ENCODE measurements at regions not wholly inside any gene's neighbourhood (a gene's known extent, or its start where the extent isn't known, plus 50 kb on each side); places are given as distances from the start of the nearest gene placed in this dataset.
"Not testable (repeated sequence)": the region's sequence is repeated elsewhere in the genome, so short reads cannot be mapped to it uniquely, and the experiment has no call there.

- DNase-seq (ENCODE audit: low spot score), result no peak
Observed at GRCh38 chr4:128451270-128451905, 163.8 kb upstream of the PGRMC2 start.

DNA sequence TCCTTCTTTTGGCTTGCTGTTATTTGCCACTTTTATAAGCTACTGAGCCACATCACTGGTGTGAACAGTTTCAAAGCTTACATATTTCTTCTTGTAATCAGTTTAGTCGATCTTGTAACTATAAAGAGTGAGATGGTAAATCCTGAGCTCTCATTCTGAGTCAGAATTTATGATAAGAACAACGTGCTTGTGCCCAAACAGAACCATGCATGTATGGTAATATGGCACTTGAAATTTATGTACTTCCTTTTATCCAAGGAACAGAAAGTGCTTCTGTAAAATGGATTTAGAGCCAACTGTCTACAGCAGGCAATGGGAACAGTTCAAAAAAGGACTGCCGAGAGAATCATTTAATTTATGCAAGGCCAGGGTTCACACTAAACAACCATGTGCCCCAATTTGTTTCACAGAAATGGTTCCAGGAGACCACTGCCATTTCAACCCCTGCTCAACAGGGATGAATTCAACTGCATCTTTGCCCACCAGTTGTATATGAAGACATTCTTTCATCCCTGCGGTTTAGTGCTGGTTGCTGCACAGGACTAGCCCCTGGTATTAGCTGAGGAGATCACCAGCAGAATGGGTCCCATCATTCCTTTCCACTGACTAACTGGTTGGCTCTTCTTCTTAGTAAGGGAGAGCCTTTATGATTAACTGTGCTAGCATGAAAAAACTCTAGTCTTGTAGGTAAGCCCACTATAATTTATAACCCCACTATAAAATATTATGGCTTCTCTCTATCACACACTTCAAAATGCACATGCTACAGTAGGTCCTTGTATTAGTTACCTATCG lies 162.9 kb upstream of the PGRMC2 start:
- DNase-seq (ENCODE audit: low spot score), result no peak

DNA sequence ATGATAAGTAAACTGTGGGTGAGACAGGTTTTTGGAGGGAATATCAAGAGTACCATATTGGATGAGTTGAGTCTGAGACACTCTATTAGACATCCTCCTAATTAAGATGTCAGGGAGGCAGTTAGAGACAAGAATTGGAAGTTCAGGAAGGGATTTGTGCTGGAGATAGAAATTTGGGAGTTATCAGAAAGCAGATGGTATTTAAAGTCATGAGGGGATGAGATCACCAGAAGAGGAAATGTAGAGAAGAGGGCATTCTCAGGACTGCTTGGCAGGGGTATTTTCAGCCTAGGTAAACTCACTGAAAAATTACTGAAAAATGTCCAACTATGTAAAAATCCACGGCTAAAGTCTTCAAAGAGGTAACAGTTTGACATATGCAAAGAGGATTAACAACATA lies 161.6 kb upstream of the PGRMC2 start:
- no peak for DNase-seq (ENCODE audit: low spot score)

DNA sequence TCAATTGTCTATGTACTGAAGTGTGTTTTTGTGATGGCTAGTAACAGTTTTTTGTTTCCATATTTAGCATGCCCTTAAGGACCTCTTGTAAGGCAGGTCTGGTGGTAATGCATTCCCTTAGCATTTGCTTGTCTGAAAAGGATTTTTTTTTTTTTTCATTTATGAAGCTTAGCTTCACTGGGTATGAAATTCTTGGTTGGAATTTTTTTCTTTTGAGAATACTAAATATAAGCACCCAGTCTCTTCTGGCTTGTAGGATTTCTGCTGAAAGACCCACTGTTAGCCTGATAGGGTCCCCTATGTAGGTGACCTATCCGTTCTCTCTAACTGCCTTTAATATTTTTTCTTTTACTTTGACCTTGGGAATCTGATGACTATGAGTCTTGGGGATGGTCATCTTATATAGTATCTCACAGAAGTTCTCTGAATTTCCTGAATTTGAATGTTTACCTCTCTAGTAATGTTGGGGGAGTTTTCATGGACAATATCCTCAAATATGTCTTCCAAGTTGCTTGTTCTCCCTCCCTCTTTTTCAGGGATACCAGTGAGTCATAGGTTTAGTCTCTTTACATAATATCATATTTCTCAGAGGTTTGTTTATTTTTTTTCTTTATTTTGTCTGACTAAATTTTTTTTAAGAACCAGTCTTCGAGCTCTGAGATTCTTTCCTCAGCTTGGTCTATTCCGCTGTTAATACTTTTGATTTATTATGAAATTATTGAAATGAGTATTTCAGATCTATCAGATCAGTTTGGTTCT lies 157.1 kb upstream of the PGRMC2 start:
- no peak for DNase-seq (ENCODE audit: low spot score)

DNA sequence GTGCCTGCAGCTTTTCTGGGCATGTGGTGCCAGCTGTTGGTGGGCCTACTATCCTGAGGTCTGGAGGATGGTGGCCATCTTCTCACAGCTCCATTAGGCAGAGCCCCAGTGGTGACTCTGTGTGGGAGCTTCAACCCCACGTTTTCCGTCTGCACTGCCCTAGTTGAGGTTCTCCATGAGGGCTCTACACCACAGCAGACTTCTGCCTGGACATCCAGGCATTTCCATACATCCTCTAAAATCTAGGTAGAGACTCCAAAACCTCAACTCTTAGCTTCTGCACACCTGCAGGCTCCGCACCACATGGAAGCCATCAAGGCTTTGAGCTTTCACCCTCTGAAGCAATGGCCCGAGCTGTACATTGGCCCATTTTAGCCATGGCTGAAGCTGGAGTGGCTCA lies 153.3 kb upstream of the PGRMC2 start:
- DNase-seq (ENCODE audit: low spot score), result no peak

DNA sequence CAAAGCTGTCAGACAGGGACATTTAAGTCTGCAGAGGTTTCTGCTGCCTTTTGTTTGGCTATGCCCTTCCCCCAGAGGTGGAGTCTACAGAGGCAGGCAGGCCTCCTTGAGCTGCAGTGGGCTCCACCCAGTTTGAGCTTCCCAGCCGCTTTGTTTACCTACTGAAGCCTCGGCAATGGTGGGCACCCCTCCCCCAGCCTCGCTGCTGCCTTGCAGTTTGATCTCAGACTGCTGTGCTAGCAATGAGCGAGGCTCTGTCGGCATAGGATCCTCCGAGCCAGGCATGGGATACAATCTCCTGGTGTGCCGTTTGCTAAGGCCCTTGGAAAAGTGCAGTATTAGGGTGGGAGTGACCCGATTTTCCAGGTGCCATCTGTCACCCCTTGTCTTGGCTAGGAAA lies 149.4 kb upstream of the PGRMC2 start:
- DNase-seq (ENCODE audit: low spot score), result not testable (repeated sequence)

- DNase-seq (ENCODE audit: low spot score), result not testable (repeated sequence)
Observed at GRCh38 chr4:128429023-128429613, 141.5 kb upstream of the PGRMC2 start.

- DNase-seq (ENCODE audit: low spot score), result no peak
Observed at GRCh38 chr4:128428397-128428796, 140.8 kb upstream of the PGRMC2 start.

- peak; percentile 81 for DNase-seq (ENCODE audit: low spot score)
Observed at GRCh38 chr4:128427832-128428366, 140.3 kb upstream of the PGRMC2 start.

DNA sequence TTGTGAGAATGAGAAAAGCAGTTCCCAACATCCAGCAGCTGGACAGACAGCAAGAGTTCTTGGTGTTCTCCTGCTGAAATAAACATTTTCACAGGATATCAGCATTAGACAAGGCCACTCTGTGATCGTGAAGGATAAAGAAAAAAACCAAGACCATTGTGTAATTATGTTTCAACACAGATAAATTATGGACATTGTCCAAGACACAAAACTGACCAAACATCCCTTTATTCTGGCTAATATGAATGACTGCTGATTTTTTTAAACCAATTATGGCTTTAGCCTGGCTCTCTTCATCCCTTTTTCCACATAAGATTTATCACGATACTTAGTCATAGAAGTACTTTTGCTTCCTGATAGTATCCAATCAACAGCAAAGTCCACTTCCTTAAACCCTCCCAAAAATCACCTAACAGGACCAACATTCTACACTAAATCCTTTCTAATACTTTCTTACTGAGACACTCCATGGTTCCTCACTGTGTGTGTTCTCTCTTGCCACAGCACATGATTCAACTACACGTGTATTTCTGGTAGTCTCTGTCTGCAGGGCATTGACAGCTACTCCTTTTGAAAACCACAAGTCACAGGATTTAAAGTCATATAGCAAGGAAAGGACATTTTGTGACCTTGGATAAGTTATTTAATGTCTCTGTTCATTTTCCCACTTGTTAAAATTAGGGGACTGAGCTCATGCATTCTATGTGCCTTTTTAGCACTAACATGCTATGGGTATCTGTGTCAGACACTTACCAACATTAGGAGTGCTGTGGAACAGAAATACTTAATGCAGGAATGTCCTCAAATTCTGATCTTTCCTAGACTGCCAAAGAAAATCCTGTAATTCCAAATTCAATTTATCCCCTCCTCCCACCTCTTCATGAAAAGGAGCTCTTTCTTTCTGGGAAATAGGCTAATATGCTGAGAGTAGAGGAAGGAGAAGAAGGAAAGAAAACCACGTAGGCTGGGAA lies 137.2 kb upstream of the PGRMC2 start:
- no peak for DNase-seq (ENCODE audit: low spot score)

- DNase-seq (ENCODE audit: low spot score), result not testable (repeated sequence)
Observed at GRCh38 chr4:128422296-128422695, 134.7 kb upstream of the PGRMC2 start.

- no peak for DNase-seq (ENCODE audit: low spot score)
Observed at GRCh38 chr4:128416921-128417320, 129.3 kb upstream of the PGRMC2 start.

- no peak for DNase-seq (ENCODE audit: low spot score)
Observed at GRCh38 chr4:128410037-128410436, 122.4 kb upstream of the PGRMC2 start.

DNA sequence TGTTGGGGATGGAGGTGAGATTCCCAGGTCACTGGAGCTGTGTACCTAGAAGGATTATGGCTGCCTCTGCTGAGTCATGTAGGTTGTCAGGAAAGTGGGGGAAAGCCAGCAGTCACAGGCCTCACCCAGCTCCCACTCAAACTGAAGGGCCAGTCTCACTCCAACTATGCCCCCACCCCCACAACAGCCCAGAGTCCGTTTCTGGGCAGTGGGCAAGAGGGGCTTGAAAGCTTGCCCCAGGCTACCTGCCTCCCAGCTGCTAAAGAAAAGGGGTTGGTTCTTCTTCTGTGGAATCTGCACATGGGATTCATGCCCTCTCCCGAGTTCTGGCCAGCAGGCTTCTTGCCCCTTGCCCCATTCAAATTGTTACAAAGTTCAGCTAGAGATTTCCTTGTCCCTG lies 116.0 kb upstream of the PGRMC2 start:
- no peak for DNase-seq (ENCODE audit: low spot score)

GRCh38 chr4:128394778-128395177 lies 107.2 kb upstream of the PGRMC2 start:
- DNase-seq (ENCODE audit: low spot score), result no peak

DNA sequence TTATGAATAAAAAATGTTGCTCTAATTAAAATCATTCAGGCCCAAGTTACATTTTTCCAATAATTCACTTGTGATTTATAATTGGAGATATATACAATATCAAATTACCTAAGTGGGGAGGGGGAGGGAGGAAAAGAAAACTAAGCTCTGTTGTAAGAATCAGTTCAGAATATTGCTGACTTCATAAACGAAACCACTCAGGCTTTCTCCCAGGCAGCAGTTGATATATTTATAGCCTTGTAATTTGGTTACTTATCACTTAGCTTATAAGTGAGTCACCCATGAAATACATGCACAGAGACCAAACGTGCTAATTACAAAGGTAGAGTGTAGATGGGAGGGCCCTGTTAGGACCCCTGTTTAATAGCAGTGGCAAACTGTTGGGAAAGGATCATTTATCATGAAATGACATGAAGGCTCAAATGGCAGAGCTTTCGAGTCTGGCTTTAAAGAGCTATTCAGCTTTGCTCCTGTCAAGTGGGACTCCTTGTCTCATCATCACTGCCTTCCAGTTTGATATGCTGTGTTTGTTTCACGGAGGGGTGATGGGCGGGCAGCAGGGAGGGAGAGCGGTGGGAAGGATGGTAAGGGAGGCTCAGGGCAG lies 105.6 kb upstream of the PGRMC2 start:
- no peak for DNase-seq (ENCODE audit: low spot score)

- no peak for DNase-seq (ENCODE audit: low spot score)
Observed at GRCh38 chr4:128390475-128390996, 102.9 kb upstream of the PGRMC2 start.

GRCh38 chr4:128388796-128389195 lies 101.2 kb upstream of the PGRMC2 start:
- no peak for DNase-seq (ENCODE audit: low spot score)

GRCh38 chr4:128388352-128388630 lies 100.7 kb upstream of the PGRMC2 start:
- no peak for DNase-seq (ENCODE audit: low spot score)

GRCh38 chr4:128387600-128388351 lies 100.2 kb upstream of the PGRMC2 start:
- no peak for DNase-seq (ENCODE audit: low spot score)
